T follicular helper cell (primary cell): ENCODE measurements at regions not wholly inside any gene's neighbourhood (a gene's known extent, or its start where the extent isn't known, plus 50 kb on each side); places are given as distances from the start of the nearest gene placed in this dataset.

ENCODE experiments used
- DNase-seq: peaks from one replicate; pipeline ENCODE4 v3.0.0-alpha.2; 2020; ENCODE audit warnings: low read depth

DNA sequence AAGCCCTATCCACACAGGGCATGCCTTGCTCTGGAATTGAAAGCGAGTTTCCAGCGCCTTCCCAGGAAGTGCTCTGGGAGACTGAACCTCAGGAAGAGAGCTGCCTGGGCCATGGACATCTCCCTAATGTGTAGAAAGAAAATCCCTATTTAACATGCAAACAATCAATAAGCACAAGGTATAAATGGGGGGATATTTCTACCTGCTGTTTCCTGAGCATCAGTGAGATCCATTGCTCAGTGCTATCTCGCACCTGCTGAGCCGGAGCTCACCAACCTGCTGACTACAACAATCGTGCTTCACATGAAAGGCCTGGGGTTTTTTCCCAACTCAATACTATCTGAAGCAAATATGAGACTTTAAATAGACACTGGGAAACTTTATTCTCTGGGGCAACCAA lies 584.0 kb downstream of the GLRX3 start:
- no peak for DNase-seq

DNA sequence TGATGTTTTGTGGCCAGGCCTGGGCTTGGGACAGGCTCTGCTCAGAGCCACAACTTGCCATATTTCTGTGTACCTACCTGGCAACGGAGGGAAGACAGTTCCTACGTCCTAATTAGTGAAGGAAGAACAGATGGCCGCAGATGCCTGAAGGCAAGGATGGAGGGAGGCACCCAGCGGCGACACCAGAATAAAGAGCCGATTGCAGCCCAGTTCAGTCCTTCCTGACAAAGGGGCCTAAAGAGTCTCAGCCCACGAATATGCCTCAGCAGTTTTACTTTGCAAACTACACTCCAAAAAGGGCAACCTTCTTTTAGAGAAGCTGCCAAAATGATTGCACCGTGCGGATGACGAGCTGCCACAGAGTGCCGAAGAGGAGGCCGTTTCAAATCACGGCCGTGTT lies 585.8 kb downstream of the GLRX3 start:
- DNase-seq: no peak

DNA sequence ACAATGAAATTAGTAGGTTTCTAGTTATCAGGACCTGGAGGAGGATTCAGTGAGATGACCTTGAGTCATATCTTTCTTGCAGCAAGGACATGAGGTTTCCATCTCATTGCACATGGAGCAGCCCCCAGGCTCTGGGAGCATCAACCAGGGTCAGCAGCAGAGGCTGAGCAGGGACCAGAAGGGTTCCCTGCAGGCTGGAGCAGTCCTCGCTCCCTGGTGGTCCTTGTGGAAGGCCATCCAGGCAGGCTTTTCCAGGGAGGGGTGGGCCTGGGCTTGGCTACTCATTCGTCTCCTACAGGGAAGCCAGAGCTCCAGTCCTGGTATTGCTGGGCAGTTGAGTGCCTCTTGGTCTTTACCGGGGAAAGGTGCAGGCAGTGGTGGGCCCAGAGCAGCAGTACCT lies 587.5 kb downstream of the GLRX3 start:
- DNase-seq: no peak

DNA sequence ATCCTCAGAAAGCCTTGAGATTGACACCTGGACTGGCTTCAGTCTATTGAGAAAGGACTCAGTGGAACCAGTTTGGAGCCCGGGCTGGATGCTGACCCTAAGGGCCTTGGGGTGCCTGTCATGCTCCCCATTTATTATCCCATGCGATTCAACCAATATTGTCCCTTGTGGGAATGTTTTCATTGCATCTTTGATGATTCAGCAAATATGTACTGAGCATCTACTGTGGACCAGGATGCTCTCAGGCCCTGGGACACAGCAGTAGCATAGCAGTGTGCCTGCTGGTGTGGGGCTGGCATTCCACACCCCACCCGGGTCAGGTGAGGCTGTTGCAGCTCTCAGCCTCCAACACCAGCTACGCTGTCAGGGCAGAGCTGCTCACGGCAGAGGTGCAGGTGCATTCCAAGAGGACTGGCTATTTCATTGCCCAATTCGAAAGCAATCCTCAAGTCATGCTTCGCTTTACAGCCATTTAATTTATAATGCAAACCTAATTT lies 586.0 kb downstream of the TCERG1L start:
- DNase-seq: no peak

DNA sequence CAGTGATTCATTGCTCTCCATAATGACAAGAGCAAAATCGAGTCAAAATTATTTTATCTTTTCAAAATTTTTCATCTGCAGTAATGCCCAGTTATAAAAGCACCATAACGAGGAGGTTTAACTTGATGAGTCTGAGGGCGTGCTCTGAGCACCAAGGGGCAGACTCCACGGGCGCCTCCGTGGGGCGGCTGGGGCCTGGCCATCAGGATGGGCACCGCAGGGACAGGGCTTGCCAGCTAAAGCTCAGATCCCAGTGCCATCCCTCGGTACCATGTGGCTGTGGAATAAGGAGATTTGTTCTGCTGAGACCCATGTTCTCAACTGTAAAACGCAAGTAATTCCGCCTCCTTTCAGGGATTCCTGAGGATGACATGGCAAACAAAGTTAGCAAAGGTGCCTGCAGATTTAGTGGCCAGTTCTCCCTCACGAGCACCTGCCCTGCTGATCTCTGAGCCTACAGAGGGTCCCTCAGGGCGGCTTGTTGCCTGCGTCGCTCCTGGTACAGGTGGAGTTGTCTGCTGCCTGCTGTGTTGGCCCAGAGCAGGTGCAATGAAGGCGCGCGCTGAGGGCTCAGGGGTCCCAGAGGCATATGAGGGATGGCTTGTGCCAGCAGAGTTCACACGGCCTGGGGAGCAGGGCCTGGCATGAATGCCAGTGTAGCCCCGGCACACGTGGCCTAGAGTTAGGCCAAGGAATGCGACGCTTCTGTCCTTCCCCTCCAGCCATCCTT lies 584.4 kb downstream of the TCERG1L start:
- no peak for DNase-seq

DNA sequence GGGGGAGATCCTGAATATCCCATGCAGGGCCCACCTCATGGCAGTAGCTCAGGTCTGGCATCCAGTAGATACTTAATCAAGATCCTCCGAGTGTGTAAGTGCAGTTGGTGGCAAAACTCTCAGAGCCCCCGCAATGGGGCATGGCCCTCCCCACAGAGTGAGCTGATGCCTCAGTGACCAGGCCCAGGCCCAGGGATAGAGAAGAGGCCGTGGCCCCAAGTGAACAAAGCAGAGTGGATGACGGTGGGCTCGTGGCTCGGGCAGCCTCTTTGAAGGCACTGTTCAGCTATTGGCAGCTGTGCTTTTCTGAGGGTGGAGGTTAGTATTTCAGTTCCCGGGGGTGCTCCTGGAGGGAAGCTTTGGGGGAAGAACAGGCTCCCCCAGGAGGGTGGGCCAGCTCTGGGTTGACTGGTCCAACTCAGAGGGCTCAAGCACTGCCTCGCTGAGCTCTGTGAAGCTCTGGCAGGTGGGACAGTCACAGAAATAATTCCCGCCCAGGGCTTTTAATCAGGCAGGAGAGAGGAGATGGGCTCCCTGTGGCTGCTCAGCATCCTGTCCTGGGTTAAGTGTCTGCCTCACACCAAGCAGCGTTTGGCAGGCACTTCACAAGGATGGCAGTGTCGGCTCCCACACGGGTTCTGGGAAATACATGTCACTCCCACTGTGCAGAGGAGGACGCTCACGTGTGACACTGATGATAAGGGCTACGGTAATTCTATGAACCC lies 583.6 kb downstream of the TCERG1L start:
- no peak for DNase-seq

DNA sequence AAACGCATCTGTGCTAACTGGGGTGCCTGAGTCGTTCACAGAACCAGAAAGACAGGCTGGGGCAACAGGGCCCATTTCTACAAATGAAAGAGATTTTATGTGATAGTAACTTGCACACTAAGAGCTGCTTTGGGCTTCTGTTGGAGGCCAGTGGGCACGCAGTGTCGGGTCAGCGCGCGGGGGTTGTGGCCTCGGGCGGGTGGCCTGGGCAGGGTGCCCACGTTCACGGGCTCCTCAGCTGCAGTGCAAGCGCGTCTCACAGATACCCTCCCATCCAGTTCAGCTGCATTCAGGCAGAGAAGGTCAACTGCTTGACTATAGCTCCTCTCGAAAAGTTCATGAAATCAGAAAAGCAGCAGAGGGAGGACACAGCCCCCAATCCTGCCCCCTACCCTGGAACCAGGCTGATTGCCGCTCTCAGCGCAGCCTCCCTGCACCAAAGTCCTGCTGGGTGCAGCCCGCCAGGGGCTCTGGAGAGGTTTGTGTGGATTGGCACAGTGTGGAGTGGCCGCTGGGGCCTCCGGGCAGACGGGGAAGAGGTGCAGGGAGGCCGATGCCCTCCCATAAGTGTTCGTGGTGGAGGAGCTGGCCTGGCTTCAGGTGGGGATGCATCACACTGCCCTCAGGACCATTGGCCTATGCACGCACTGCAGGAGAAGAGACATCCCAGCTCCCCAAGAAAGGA lies 582.8 kb downstream of the TCERG1L start:
- DNase-seq: no peak

DNA sequence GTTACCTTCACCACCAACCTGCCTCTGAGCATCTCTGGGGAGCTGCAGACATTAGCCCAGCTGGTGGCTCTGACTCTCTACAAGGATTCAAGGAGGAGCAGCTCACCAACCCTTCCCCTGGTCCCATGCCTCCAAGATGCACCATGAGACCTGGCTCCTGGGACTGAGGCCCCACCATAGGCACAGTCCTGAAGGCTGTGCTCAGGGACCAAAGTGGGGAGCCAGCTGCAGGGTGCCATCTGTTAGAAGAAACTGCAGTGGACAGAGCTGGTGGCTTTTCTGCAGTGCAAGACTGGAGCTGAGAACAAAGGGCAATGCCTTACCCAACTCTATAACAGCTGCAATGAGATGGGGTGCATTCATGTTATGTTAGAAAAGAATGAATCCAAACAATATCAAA lies 581.6 kb downstream of the TCERG1L start:
- no peak for DNase-seq

DNA sequence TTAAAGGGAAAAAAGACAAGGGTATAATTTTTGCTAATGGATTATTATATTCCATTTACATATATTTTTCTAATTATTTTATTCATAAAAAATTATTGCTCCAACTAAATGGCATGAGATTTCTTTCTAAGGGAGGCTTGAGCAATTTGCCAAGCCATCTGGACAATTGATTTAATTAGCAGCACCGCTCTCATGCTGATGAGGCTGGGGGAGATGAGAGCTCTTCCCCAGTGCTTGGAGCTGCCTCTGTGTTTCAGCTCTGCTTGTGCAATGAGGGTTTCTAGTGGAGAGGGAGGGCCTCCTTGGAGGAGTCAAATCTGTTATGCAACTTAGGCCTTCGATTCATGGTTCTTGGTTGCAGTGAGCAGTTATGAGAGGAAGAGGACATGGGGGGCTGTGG lies 574.3 kb downstream of the TCERG1L start:
- DNase-seq: no peak

DNA sequence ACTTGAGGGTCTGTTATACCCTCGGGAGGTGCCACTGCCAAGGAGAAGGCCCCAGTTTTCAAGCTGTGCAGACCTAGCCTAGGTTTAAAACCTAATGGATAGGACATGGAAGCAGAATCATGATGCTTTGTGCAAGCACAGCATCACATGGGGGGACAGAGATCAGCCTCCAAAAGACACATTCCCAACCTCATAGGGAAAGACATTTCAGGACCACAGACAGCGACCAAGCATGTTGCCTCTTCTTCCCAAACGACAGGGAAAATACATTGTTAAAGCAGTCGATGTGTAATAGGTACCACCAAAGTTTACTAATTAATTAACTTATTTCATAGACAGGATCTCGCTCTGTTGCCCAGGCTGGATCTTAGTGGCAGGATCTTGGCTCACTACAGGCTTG lies 573.9 kb downstream of the TCERG1L start:
- DNase-seq: no peak

DNA sequence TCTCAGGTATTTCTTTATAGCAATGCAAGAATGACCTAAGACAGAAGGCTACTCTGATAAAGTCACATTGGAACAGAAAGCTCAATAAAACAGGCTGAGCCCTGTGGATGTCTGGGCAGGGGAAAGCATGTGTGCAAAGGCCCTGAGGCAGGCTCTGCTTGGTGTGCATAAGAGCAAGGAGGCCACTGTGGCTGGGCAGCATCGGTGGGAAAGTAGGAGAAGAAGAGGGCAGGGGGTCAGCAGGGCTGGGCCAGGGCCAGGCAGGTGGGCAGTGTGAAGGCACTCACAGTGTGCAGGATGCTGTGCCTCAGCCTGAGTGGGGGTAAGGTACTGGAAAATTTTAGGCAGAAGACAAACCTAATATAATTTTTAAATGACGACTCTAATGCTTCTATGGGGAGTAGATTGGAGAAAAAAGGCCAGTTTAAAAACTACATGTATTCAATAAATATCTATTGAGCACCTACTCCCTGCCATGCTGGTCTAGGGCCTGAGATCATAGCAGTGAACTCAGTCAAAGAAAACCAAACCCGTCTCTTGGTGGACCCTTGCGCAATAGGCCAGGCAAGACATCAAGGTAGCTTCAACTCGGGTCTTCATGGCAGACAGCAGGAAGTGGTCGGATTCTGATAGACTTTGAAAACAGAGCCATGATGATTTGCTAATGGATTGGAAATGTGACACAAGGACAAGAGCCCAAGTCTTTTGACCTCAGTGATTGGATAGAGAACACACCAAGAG lies 572.3 kb downstream of the TCERG1L start:
- DNase-seq: no peak

DNA sequence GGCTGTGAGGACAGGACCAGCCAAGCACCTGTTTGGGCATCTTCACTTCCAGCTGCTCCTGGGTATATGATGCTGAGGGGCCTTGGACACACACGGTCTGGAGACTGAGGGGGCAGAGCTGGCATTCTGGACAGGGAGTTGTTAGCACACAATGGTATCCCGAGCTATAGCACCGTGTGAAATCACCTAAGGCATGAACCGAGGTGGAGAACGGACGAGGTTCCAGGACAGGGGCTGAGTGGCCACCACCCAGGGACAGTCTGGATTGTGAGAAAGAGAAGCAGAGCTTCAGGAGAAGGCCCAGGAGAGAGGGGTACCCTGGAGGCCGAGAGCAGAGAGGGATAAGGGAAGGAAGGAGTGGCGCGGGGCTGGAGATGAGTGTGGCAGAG lies 571.8 kb downstream of the TCERG1L start:
- DNase-seq: no peak

DNA sequence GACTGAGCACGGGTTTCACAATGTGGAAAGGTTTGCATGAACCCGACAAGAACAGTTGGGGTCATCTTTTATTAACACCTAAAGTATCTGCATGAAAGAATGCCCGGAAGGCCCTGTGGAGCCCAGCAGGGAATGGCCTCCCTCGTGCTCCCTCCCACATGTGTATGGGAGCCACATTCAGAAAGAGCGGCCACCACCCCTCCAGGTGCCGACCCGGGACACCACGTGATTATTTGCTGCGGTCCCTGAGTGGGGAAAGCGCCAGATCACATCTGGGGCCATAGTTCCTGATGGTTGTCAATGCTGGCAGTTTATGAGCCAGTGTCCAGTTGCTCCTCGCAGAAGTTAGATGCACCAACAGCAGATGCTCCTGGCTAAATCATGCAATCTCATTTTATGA lies 571.4 kb downstream of the TCERG1L start:
- no peak for DNase-seq

DNA sequence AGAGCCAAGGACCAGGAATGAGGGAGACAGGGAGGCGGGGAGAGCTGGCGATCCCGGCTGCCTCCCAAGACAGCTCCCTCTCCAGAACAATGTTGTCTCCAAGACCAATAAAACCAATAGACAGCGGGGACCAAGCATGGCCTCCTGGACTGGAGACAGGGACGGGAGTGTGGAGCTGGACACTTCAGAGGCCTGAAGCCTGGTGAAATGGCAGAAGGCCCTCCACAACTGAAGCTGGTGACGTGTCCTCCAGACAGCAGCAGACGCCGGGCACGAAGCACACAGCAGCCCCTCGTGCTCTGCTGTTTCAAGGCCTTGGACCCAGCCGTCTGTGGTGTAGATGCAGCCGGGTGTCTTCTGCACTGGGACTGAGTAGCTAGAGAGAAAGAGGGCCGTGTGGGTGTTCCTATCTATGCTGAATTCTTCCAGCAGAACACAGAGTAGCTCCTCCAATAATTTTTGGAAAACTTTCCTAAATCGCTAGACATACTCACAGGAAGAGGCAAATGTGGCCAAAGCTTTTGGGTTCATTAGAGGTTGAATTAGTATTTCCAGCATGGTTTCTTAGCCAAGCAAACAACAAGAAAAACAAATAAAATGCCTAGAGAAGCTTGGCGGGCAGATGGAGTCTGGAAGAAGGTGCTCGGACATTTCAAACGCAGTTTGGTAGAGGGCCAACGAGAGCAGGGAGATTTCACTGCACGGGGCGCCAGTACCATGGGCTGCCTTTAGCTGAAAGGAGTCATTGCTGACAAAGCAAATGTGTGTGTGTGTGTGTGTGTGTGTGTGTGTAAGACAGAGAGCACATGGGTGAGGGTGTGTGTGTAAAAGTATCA lies 570.4 kb downstream of the TCERG1L start:
- DNase-seq: no peak

DNA sequence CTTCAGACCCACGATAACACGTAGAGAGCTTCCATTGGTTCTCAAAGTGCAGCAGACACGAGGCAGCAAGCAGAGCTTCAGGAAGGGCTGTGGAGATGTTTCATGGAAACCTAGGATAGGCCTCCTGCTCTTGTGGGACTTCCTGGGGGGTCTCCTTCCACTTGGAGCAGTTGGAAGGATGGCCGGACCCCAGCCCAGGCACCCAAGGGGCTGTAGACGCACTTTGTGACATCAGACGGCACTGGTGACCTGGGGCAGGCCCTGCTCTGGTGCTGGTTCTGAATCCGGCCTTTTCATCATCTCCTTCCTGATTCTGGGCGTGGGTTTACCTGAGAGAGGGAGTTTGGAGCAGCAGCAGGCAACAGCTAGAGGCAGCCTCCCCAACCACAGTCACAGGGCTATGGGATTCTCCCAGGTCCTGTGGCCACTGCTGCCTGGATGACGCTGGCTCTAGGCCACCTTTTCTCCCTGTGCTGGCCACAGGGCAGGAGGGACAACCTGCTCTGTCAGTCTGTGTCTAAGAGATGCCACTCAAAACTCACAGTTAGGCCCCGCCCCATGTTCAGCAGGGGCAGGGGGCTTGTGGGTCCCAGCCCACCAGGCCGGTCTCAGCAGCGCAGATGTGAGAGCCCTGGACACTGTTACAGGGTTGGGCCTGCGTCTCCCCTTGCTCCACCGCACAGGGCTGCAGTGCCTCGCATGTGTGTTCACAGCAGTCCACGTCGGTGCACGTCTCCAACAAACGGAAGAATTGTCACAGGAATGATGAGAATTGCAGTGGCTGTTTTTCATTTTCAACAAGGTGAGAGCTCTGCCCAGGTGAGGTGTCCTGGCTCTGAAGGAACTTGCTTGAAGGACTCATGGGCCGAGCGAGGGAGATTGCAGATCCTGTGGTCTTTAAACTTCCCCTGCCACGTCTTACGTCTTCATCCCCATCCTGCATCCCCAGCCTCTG lies 569.3 kb downstream of the TCERG1L start:
- DNase-seq: no peak

DNA sequence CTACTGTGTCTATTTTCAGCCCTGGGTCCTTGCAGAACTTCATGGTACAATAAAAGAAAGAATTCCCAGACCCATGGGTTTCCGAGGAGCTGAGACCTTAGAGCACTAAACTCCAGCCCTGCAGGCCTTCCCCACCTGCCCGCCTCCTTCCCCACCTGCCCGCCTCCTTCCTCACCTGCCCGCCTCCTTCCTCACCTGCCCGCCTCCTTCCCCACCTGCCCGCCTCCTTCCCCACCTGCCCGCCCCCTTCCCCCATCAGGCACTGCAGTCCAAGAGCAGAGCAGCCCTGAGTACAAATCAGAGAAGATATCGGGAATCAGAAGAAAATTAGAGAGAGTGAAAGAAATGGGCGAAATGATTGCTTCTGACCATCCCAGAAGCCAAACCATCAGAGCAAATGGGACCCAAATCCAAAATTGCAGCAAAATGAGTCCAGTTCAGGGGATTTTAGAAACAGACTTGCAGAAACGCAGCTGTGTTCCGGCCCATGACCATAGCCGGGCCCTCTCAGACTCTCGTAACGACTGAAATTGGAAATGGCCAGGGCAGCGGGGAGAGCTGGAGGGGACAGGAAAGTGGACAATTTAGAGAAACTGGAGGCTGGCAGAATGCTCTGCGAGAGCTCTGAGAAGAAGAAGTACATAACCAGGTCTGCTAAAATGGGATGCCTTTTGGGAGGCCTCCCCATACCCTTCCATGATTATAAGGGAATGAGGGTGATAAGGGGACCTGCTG lies 568.4 kb downstream of the TCERG1L start:
- no peak for DNase-seq

DNA sequence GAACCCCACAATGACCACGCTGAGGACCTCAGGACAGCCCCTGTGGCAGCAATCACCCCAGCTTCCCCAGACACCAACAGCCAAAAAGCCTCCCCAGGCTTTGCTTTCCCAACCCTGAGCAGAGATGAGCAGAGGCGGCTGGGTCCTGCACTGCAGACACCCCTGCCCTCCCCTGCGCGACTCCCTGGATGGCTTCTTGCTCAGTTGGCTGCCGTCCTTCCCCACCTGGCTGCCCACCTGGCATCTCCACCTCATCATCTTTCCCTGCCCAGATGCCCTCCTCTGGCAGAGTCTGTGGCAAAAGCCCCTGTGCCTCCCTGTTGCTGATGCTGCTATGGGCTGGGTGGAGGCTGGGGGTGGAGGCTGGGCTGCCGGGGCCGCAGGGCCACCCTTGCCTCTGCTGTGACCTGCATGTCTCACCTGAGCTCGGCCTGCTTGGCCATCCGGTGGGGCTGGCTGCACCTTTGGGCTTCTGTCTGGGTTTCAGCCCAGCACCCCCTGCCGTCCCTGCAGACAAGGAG lies 567.7 kb downstream of the TCERG1L start:
- DNase-seq: no peak

DNA sequence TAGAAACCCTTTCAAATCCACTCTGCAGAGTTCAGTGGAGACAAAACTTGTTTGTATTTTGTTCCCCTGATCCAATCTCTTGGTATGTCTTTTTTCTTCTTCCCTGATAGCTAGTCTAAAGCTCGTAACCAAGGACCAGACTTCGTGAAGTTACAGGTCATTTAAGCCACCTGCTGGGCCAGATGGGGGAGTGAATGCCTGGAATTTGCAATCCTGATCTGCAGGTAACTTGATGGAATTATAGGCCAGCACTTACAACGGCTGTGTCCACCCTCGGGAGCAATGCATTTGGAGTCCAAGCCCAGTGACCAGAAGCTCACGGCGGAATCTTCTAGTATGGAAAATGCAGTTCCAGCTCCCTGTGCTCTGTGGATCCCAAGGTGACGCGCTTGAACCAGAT lies 566.9 kb downstream of the TCERG1L start:
- no peak for DNase-seq

DNA sequence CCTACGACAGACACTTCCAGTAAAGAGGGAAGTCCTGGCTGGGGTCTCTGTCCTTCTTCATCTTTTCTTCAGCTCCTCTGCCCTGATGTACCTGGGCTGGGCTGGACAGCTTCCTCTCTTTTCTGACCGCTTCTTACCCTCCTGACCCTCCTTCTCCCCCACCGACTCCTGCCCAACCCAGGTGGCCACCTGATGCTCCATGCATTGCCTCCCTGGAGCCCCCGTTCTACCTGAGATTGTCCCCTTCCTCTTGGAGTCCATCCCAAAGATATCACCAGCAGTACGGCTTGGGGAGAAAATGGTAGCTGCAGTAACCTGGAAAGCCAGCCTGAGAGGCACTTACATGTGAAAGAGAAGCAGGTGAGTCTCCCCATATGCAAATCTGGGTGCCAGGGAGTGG lies 566.3 kb downstream of the TCERG1L start:
- no peak for DNase-seq
